ENCODE measurements at regions not wholly inside any gene's neighbourhood (a gene's known extent, or its start where the extent isn't known, plus 50 kb on each side); places are given as distances from the start of the nearest gene placed in this dataset.
"Not testable (repeated sequence)": the region's sequence is repeated elsewhere in the genome, so short reads cannot be mapped to it uniquely, and the experiment has no call there.

DNA sequence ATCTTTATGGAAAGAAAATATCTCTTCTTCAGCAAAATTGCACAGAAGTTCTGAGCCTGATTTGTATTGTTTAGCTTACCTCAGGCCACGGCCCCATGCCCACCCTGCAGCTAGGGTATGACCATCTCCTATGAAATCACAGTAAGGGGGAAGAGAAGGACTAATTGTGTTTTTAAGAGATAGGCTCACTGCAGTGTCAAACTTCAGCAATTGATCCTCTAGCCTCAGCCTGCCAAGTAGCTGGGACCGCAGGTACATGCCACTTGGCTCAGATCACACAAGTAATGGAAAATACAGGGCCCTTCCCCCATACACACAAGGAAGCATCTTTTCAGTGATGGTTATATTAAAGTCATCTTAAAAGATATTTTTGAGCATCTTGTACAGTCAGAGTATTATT is 60.0 kb downstream of the DMAC1 start:
- no peak for DNase-seq (ENCODE audit: low read depth, low spot score)
- H3K27ac ChIP-seq, result no peak overlapping the region

DNA sequence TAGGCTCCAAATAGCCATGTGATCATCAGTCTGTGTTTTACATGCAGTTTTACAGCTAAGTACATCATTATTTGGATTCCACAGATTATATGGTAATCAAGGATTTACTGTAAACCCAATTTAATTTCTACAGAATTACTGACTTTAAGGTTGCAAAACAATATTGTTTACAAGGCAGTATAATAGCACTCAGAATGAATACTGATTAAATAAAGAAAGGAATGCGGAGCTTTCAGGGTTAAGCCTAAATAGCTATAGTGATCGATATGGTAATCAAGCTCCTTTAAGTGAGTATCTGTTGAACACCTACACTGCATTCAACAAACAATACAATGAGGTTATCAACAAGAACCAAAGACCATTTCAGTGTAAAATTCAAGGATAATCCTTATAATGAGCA is 64.3 kb downstream of the DMAC1 start:
- DNase-seq (ENCODE audit: low read depth, low spot score), result no peak
- no peak overlapping the region for H3K27ac ChIP-seq

DNA sequence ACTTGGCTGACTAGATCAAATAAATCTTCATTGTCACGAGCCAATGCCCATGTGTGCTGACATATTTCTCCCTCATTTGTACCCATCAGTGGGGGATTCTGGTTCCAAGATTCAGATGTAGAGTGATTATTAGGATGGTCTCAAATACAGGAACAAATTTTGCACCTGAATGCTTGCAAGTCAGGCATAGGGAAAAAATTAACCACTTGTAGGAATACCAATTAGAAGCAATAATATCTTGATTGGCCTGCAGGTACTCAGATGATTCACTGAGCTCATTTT is 69.5 kb downstream of the DMAC1 start:
- no peak for DNase-seq (ENCODE audit: low read depth, low spot score)
- H3K27ac ChIP-seq, result no peak overlapping the region

DNA sequence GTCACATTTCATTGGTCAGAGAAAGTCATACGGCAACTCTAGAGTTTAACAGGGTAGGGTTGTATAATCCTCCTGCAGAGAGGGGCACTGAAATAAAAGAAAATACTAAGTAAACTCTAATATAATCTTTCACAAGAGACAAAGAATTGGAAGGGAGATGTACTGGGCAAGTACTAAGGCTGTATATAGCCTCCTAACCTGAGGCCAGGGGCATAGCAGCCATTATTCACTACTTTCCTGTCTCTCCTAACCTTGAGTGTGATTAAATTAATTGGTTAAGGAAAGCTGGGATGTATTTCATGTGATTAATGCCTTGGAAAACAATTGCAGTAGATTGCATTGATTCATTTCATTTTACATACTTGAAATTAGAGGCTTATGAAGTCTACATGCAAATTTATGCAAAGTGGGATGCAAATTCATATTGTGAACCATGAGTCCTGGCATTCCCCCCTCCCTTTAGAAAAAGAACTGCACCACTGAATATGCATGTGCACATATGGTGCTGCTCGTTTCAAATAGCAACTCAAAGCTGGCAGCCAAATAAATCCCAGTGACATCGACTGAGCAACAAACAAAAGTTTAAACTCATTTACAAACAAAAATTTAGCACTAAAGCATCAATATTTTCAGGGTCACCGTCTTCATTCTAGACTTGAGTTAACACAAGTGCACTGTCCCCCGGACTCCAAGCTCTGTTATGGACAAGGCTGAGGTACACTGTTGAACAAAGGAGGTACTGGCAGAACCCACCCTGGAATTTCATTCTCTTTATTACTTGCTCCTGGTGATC is 70.0 kb downstream of the DMAC1 start:
- DNase-seq (ENCODE audit: low read depth, low spot score), result no peak
- no peak overlapping the region for H3K27ac ChIP-seq

DNA sequence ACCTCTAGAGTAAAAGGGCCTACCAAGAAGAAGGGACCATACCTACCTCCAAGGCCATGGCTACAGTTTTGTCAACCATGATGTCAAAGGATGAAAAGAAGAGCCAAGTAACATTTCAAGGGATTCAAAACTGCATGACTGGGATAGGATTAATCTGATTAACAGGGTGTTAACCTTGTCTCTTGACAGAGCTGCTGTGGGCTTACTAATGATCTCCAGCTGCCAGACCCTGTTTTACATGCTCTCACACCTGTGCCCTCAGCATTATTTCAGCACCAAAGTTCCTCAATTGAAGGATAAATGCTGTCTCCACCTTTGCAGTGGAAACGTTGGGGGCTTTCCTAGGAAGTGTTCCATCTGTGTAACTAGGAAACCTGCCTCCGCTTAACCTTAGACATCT is 78.3 kb downstream of the DMAC1 start:
- H3K27ac ChIP-seq, result no peak overlapping the region
- DNase-seq (ENCODE audit: low read depth, low spot score), result no peak

DNA sequence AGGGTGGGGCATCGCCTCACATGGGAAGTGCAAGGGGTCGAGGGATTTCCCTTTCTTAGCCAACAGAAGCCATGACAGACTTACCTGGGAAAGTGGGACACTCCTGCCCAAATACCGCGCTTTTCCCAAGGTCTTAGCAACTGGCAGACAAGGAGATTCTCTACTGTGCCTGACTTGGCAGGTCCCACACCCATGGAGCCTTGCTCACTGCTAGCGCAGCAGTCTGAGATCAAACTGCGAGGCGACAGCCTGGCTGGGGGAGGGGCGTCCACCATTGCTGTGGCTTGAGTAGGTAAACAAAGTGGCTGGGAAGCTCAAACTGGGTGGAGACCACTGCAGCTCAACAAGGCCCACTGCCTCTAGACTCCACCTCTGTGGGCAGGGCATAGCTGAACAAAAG is 86.5 kb downstream of the DMAC1 start:
- not testable (repeated sequence) for H3K27ac ChIP-seq; DNase-seq (ENCODE audit: low read depth, low spot score)

DNA sequence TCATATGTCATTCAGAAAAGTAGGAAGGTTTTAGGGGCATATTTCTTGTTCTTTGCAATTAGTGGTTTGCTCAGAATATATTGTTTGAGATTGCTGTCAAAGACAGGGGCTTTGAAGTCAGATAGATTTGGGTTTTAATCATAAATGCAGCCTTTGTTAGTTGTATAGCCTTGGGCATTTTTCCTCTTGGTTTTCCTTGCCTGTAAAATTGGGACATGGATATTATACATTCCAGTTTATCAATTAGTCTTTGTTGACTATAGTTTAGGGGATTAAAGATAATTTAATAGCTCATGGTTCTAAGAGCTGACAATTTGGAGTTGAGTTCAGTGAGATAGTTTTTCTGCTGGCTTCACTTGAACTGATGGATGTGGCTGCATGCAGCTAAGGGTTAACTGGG is 88.9 kb downstream of the DMAC1 start:
- no peak for DNase-seq (ENCODE audit: low read depth, low spot score)
- no peak overlapping the region for H3K27ac ChIP-seq

DNA sequence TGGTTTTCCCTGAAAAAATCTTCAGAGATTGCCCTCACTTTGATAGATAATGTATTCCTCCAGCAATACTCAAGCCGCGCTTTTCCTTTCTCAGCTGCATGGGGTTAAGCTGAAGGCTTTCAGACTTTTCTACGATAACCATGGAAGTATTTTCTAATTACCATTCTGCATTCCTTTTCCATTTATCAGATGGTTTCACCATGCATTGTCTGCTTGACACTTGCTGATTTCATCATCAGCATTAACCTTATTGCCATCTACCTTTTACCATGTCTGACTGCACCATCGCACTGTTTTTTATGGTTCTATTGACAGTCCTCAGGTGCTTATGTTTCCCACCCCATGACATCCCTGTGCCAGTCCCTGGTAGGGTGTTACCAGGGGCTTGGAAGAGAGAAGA is 91.6 kb downstream of the DMAC1 start:
- DNase-seq (ENCODE audit: low read depth, low spot score), result no peak
- no peak overlapping the region for H3K27ac ChIP-seq

DNA sequence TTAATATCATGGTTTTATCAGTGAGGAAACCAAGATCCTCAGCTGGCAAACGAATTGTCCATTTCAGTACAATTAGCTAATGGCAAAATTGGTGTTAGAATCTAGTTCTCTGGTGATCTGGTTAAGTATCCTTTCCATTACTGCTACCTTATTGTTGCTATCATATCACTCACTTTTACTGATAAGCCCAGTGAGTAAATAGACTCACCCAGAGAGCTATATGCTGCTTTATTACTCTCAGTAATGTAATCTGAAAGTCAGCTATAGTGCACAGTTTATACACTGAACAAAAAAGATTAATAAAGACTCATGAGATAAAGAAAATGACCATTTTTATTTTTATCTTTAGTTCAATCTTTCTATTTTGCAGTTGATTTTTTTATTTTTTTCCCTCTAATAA is 95.0 kb downstream of the DMAC1 start:
- DNase-seq (ENCODE audit: low read depth, low spot score), result no peak
- H3K27ac ChIP-seq, result no peak overlapping the region

DNA sequence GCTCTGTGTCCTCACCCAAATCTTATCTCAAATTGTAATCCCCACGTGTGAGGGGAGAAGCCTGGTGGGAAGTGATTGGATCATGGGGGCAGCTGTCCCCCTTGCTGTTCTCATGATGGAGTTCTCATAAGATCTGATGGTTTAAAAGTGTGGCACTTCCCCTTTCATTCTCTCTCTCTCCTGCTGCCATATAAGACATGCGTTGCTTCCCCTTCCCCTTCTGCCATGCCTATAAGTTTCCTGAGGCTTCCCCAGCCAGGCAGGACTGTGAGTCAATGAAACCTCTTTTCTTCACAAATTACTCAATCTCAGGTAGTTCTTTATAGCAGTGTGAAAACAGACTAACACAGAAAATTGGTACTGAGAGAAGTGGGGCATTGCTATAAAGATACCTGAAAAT is 107.7 kb downstream of the DMAC1 start:
- DNase-seq (ENCODE audit: low read depth, low spot score), result no peak

DNA sequence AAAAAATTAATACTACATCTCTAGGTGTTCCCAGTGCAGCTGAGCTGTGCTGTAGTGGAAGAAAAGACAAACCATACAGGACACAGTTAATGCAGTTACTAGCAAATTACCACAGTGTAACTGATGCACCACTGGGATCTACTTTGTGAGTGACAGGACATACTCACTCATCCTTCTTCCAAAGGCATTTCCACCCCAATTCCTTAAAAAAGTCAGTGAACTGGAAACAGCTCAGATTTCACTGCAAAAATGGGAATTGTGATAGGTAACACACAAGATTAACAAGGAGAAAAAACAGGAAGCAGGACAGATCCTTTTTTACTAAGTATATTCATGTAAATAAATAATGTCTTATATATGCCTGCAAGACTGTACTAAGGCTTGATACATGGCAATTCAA is 109.6 kb downstream of the DMAC1 start:
- no peak for DNase-seq (ENCODE audit: low read depth, low spot score)
- H3K27ac ChIP-seq, result no peak overlapping the region

More for the DNA sequence above, 107.7 kb downstream of the DMAC1 start:
- H3K27ac ChIP-seq, result no peak overlapping the region

DNA sequence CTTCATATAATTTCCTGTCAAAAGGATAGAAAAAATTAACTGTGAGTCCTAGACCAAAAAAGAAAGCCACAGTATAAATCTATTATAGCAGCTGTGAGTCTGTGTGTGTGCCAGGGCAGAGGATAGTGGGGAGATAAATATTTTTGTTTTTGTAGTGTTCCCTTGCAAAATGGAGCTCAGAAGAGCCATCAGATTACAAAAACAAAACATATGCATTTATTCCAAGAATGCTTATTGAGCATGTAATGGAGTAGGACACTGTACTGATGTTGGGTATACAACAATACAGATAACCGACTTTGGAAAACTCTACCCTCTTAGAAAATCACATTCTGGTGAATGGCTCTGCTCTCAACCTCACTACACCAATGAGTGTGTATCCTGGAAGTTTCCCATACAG is 111.0 kb downstream of the DMAC1 start:
- no peak overlapping the region for H3K27ac ChIP-seq
- DNase-seq (ENCODE audit: low read depth, low spot score), result no peak

DNA sequence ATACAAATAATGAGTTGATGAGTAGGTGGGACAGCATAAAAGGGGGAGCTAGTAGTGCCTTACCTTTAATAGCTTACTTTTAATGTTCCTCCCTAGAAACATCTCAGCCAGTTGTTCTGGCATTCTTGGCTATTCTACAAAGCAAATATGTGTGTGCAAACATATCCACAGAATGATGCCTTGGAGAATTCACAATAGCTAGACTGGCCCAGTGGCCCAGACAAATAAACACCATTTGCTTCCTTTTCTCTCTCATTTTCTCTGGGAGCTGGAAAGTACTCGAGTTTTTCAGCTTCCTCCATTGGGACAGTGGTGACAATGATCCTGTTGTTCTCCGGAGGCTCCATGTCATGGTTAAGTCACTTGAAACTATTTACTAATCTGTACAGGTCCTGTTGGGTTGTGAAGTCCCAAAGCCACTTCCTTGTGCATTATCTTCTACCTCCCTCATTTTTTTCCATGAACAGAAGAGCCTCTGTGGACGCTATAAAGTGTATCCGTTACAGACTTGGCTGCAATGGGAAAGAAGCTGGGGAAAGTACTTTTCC is 122.9 kb downstream of the DMAC1 start:
- H3K27ac ChIP-seq, result no peak overlapping the region
- no peak for DNase-seq (ENCODE audit: low read depth, low spot score)

DNA sequence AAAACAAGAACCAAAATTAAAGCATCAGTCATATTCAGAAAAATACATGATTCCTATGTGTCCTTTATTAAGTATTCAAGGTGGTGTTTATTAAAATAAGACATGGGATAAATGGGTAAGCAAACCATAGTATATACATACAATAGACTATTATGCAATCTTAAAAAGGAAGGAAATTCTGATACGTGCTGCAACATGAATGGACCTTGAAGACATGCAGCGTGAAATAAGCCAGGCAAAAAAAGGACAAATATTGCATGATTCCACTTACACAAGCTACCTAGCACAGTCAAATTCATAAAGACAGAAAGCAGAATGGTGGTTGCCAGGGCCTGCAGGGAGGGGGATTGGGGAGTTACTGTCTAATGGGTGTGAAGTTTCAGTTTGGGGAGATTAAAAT is 127.7 kb downstream of the DMAC1 start:
- no peak overlapping the region for H3K27ac ChIP-seq

DNA sequence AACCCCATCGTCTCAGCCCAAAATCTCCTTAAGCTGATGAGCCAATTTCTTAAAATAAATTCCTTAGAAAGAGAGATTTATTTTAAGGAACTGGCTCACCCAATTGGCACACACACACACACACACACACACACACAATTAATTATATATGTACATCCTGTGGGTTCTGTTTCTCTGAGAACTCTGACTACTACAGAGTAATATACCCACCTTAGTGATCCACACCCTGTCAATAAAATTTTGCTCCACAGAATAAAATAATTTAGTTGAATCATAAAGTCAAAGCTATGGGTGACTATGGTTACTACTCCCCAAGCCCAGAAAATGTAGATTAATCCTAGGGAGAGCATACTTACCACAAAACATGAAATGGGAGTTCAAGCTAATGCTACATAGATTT is 131.0 kb downstream of the DMAC1 start:
- no peak overlapping the region for H3K27ac ChIP-seq

More for the DNA sequence above, 127.7 kb downstream of the DMAC1 start:
- DNase-seq (ENCODE audit: low read depth, low spot score), result no peak

DNA sequence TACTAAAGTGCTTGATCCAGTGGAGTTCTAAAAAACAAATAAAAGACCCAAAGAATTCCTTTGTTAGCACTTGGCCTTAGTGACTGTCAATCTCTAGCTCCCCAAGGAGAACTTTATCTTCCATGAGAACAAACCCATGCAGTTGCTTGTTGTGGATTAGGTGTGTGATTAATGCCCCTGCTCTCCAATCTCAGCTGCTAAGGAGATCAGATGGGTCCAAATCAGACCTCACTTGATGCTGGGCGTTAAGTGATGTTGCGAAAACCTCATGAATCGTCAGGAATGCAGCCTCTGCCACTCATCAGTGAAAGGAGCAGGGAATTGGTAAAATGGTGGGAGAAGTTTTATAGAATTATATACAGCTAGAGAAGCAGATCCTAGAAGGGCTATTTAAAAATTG is 133.7 kb downstream of the DMAC1 start:
- DNase-seq (ENCODE audit: low read depth, low spot score), result no peak
- no peak overlapping the region for H3K27ac ChIP-seq

More for the DNA sequence above, 131.0 kb downstream of the DMAC1 start:
- DNase-seq (ENCODE audit: low read depth, low spot score), result no peak

DNA sequence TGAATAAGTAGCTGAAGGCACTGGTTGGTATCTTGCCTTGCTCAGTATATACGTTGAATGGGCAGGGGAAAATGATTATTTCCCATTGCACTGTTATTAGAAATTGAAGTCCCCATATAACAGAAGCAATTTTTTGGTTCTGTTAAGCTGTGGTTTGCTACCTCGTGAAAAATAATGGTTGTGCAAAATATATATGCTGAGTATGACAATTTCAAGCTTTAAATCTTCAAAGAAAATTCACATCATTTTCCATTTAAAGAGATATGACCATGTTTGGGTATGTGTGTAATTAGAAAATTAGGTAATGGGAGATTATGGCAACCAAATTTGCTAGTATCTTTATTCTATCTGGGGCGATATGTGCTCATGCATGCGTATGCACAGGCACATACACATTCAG is 139.8 kb downstream of the DMAC1 start:
- DNase-seq (ENCODE audit: low read depth, low spot score), result no peak

DNA sequence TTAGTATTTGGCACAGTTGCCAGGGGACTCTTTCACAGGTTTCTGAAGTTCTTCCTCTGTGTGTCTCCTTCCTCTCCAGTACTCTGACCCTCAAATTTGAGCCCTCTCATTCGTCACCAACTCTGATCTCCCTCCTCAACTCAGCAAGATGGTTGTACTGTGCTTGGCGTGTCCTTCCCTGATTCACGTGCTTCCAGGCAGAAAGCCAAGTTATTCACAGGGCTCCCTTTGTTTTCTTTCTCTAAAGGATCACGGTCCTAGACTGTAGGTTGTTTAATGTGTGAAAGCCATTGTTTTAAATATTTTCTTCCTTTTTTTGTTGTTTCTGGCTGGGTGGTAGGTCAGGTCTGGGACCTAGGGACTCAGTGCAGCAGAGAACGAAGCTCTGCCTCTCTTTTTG is 142.9 kb downstream of the DMAC1 start:
- DNase-seq (ENCODE audit: low read depth, low spot score), result no peak
- H3K27ac ChIP-seq, result no peak overlapping the region

More for the DNA sequence above, 139.8 kb downstream of the DMAC1 start:
- no peak overlapping the region for H3K27ac ChIP-seq

DNA sequence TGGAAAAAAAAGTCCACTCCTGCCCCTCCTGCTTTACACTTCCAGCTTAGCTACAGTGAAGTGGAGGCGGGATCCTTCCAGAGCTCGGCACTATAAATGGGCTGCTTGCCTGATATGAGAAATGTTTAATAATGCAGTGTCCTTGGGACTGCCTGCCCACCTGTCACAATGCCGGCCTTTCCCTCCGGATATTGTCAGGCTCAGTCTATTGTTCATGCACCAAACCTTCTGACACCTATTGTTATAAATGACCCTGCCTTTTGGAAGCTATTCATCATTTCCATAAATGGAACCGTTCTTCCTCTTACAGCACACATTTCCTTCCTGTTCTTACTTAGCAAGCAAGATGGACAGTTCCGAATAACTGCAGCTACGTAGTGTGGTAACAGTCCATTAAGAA is 146.3 kb downstream of the DMAC1 start:
- H3K27ac ChIP-seq, result no peak overlapping the region
- no peak for DNase-seq (ENCODE audit: low read depth, low spot score)

DNA sequence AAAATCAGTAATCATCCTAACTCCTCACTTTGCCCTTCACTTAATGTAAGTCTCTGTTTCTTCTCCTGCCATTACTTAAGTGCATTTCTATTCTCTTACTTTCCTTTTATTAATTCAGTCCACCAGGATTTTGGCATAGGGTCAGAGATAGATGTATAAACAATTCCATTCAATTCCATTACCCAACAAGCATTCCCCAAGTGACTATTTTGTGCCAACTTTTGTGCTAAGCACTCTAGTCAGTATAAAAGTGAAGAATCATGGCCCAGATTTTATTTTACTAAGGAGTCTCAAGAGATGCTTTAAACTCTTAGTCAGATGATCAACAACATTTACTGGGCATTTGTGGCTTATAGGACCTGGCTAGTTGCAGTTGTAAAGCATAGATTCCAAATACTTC is 159.3 kb downstream of the DMAC1 start:
- no peak overlapping the region for H3K27ac ChIP-seq
- DNase-seq (ENCODE audit: low read depth, low spot score), result no peak

DNA sequence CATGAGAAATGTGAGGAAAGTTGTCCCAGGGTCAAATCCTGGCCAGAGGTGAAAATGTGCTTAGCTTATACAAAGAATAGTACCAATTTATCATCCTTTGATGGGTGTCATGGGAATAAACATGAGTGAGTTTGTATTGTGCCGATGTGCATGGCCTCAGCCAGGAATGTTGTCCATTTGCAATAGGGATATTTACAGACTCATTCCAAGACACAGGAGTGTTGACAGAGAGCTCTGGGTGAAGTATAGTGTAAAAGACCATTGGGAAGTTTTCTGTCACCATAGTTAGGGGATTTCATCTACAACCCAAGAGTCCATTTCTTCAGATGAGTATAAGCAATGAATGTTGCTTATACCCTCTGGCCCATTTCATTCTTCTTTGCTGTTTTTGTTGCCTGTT is 160.1 kb downstream of the DMAC1 start:
- H3K27ac ChIP-seq, result no peak overlapping the region
- no peak for DNase-seq (ENCODE audit: low read depth, low spot score)

DNA sequence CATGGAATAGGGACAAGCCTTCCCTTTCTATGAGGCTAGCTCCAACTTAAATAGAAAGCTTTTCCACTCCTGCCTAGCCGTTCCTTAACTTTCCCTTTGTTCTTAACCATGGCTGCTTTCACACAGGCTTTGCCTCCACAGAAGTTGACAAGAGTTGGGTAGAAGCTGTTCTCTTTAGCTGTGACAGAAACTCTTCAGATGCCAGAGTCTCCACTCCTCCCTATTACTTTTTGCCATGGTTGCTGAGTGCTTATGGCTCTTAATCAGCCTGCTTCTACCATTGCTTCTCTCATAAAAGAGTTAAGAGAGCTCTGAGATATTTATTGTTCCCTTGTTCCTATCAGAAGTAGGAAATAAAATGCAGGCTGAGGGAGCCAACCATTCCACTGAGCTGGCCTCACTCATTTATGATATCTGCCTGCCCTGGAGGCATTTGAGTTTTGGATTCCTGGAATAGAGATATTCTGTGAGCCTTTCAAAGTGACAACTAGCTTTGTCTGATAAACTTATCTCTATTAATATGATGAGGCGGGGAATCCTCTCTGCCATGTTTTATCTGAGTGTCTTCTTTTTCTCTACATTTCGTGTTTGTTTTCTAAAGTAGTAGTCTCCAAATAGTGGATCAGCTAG is 162.6 kb downstream of the DMAC1 start:
- DNase-seq (ENCODE audit: low read depth, low spot score), result no peak
- no peak overlapping the region for H3K27ac ChIP-seq

Data from epithelial cell of prostate (primary cell).